HepG2 (cell line): ENCODE measurements at regions not wholly inside any gene's neighbourhood (a gene's known extent, or its start where the extent isn't known, plus 50 kb on each side); places are given as distances from the start of the nearest gene placed in this dataset.

Experiments used
- ATAC-seq: fragments of 200-7000 bp; cut with Tn5 transposase; 3 replicates; pipeline ENCODE4 v1.9.1; 2020; ENCODE audit warnings: mild to moderate bottlenecking, moderate library complexity
- BruUV-seq: library from RNA; stranded (reverse); fragments of 400-500 nt; replicated peaks from 2 replicates; lab custom pipeline; 2021; lab: Mats Ljungman, UMichigan
- CTCF ChIA-PET: fragments of 300-600 bp; formaldehyde crosslinking; extraction: SDS; loops from one replicate; lab custom pipeline; 2021; ENCODE audit warnings: low total read pairs, inconsistent platforms, low intra/inter-chr PET ratio; lab: Yijun Ruan, JAX
- POLR2A ChIA-PET: fragments of 350-600 bp; sonication (Branson Sonifier 250); formaldehyde crosslinking; loops from one replicate; lab custom pipeline; 2020; ENCODE audit warnings: antibody characterized with exemption, inconsistent platforms; lab: Yijun Ruan, JAX
- DNase-seq: peaks from one replicate; pipeline ENCODE4 v3.0.0-alpha.2; 2015; ENCODE audit warnings: low spot score
- FAIRE-seq: peaks from 3 replicates; lab custom pipeline; 2011; peaks lifted over from hg19 to GRCh38; lab: Jason Lieb, UNC
- H2AFZ ChIP-seq: one replicate; pipeline ENCODE4 v1.6.1; 2011; ENCODE audit warnings: low read length, inconsistent platforms
- H3K27ac ChIP-seq: fragments of 300-600 bp; 3 replicates; pipeline ENCODE4 v1.8.0; 2011; ENCODE audit warnings: mixed run types, mild to moderate bottlenecking, mixed read lengths, low read length, inconsistent platforms; ENCODE audit not compliant: insufficient read depth; ENCODE audit errors: extremely low read length
- H3K27me3 ChIP-seq, 2 experiments: fragments of 200-600 bp in 1 of 2; 2 replicates in 1 of 2; 3 replicates in 1 of 2; pipeline versions ENCODE4 v1.6.0 to v1.8.0; 2011; ENCODE audit warnings: low read length in 2 of 2, mild to moderate bottlenecking in 2 of 2, moderate library complexity in 2 of 2, inconsistent platforms in 1 of 2; ENCODE audit not compliant: insufficient read depth in 2 of 2, control insufficient read depth in 1 of 2
- H3K36me3 ChIP-seq, 2 experiments: fragments of 200-600 bp in 1 of 2; replicated peaks in 1 of 2; 2 replicates in 1 of 2; 3 replicates in 1 of 2; pipeline versions ENCODE4 v1.5.1 to v1.8.0; 2011; ENCODE audit warnings: low read length in 2 of 2, inconsistent platforms in 1 of 2; ENCODE audit not compliant: insufficient read depth in 2 of 2, control insufficient read depth in 1 of 2
- H3K4me1 ChIP-seq: 2 replicates; pipeline ENCODE4 v1.5.1; 2012; ENCODE audit warnings: low read length, inconsistent platforms; ENCODE audit not compliant: insufficient read depth
- H3K4me2 ChIP-seq: 2 replicates; pipeline ENCODE4 v1.6.0; 2011; ENCODE audit warnings: low read depth, low read length, inconsistent platforms
- H3K4me3 ChIP-seq, 3 experiments: fragments of 200-600 bp in 1 of 3; sonication (generic), shearing (Covaris generic) in 1 of 3; replicated peaks in 1 of 3; 2 replicates each; pipeline ENCODE4 v1.5.1; 2011 to 2016; ENCODE audit warnings: low read length in 3 of 3, inconsistent platforms in 2 of 3, low read depth in 2 of 3, mild to moderate bottlenecking in 2 of 3, control low read depth in 1 of 3, mixed read lengths in 1 of 3; ENCODE audit not compliant: insufficient read depth in 1 of 3
- H3K79me2 ChIP-seq: one replicate; pipeline ENCODE4 v1.6.1; 2011; ENCODE audit warnings: low read length, inconsistent platforms; ENCODE audit not compliant: insufficient read depth
- H3K9ac ChIP-seq: 2 replicates; pipeline ENCODE4 v1.6.0; 2011; ENCODE audit warnings: mild to moderate bottlenecking, low read depth, low read length, inconsistent platforms; ENCODE audit not compliant: insufficient read depth
- H3K9me3 ChIP-seq: 2 replicates; pipeline ENCODE4 v1.5.1; 2012; ENCODE audit warnings: mild to moderate bottlenecking, low read length
- H4K20me1 ChIP-seq: 2 replicates; pipeline ENCODE4 v1.6.0; 2011; ENCODE audit warnings: inconsistent platforms, mild to moderate bottlenecking, low read length, moderate library complexity; ENCODE audit not compliant: insufficient read depth
- JARID2 ChIP-seq: sonication (generic); formaldehyde crosslinking; IDR thresholded peaks from 2 replicates; pipeline ENCODE4 v1.8.1; 2023; ENCODE audit warnings: missing genetic modification reagents, inconsistent platforms; ENCODE audit not compliant: insufficient replicate concordance
- MBNL3 ChIP-seq: fragments of 250-450 bp; sonication (Bioruptor Pico); conservative IDR thresholded peaks from 2 replicates; pipeline ENCODE4 v1.8.0; 2022; ENCODE audit warnings: mild to moderate bottlenecking, inconsistent platforms
- MXD1 ChIP-seq: sonication (generic); formaldehyde crosslinking; IDR thresholded peaks from 2 replicates; pipeline ENCODE4 v1.4.0; 2020; ENCODE audit warnings: mild to moderate bottlenecking, missing genetic modification reagents
- TMF1 ChIP-seq: sonication (generic); formaldehyde crosslinking; IDR thresholded peaks from 2 replicates; pipeline ENCODE4 v1.8.1; 2022; ENCODE audit warnings: low read depth, missing genetic modification reagents
- ZNF609 ChIP-seq: sonication (generic); formaldehyde crosslinking; IDR thresholded peaks from 2 replicates; pipeline ENCODE4 v1.4.0; 2020; ENCODE audit warnings: mild to moderate bottlenecking, missing genetic modification reagents, borderline replicate concordance
- ZNF639 ChIP-seq: conservative IDR thresholded peaks from 2 replicates; pipeline ENCODE4 v1.6.1; 2018; ENCODE audit warnings: missing genetic modification reagents
- WGBS: methylation state at CpG from one replicate; pipeline ENCODE4 v1.1.6; 2017; ENCODE audit warnings: low lambda C conversion rate; 5-methylcytosine and 5-hydroxymethylcytosine counted together
- in situ Hi-C: cut with HindIII; loops from 2 replicates; pipeline ENCODE4 v1.10.0; 2017; ENCODE audit warnings: low pct_unique_long_range_greater_than_20kb; ENCODE audit not compliant: extremely low pct_ligation_motif_present
- intact Hi-C: fragments of 100-400 bp; cut with micrococcal nuclease; formaldehyde crosslinking; loops from one replicate; pipeline ENCODE4 v1.10.0; 2022; ENCODE audit not compliant: unreplicated experiment
- TF ChIP-seq, protein P1 (sequence below): sonication (generic); formaldehyde crosslinking; IDR thresholded peaks from 2 replicates; pipeline ENCODE4 v1.4.0; 2020; ENCODE audit warnings: missing genetic modification reagents, mild to moderate bottlenecking, borderline replicate concordance
- TF ChIP-seq, protein P2 (sequence below): sonication (generic); formaldehyde crosslinking; IDR thresholded peaks from 2 replicates; pipeline ENCODE4 v1.5.1; 2020; ENCODE audit warnings: mild to moderate bottlenecking, missing genetic modification reagents, moderate library complexity

GRCh38 chr13:90769387-90769786 is 578.1 kb upstream of the MIR17HG start (continued):
- no peak for TF ChIP-seq ZNF639 (CRISPR knock-in tag)

GRCh38 chr13:90770334-90770733 is 577.2 kb upstream of the MIR17HG start:
- WGBS = 7% methylated on average over 3 of the region's 3 CpGs
- Histone ChIP-seq H3K27ac (no peak overlapping the region), H2AFZ (no peak overlapping the region), H3K9ac (no peak overlapping the region), H3K79me2 (no peaks in the 10 kb centered on the region), H3K9me3 (no peaks in the 10 kb centered on the region), H3K4me2 (no peak overlapping the region), H3K4me1 (no peaks in the 10 kb centered on the region), H4K20me1 (no peaks in the 10 kb centered on the region), H3K4me3 (no peak overlapping the region), H3K27me3 (no peaks in the 10 kb centered on the region; a peak in 1 of 5 replicates), H3K36me3 (no peaks in the 10 kb centered on the region)
- in situ Hi-C loops = no loop called here
- BruUV-seq = no TSS peak
- intact Hi-C loops = no loop called here
- CTCF ChIA-PET = no interaction called here
- no peak for FAIRE-seq
- POLR2A ChIA-PET = no interaction called here
- ATAC-seq = no peak
- no peak for DNase-seq
- TF ChIP-seq TMF1 (CRISPR knock-in tag) = no peak
- TF ChIP-seq, protein P1, sequence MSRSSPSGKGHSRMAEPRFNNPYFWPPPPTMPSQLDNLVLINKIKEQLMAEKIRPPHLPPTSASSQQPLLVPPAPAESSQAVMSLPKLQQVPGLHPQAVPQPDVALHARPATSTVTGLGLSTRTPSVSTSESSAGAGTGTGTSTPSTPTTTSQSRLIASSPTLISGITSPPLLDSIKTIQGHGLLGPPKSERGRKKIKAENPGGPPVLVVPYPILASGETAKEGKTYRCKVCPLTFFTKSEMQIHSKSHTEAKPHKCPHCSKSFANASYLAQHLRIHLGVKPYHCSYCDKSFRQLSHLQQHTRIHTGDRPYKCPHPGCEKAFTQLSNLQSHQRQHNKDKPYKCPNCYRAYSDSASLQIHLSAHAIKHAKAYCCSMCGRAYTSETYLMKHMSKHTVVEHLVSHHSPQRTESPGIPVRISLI (CRISPR knock-in tag) = no peak
- no peak for TF ChIP-seq JARID2
- TF ChIP-seq, protein P2, sequence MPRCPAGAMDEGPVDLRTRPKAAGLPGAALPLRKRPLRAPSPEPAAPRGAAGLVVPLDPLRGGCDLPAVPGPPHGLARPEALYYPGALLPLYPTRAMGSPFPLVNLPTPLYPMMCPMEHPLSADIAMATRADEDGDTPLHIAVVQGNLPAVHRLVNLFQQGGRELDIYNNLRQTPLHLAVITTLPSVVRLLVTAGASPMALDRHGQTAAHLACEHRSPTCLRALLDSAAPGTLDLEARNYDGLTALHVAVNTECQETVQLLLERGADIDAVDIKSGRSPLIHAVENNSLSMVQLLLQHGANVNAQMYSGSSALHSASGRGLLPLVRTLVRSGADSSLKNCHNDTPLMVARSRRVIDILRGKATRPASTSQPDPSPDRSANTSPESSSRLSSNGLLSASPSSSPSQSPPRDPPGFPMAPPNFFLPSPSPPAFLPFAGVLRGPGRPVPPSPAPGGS (CRISPR knock-in tag) = no peak
- no peak for TF ChIP-seq MBNL3 (CRISPR knock-in tag)
- TF ChIP-seq ZNF609 (CRISPR knock-in tag) = no peak
- no peak for TF ChIP-seq MXD1
